Vagina (tissue), 2 donors: ENCODE measurements at regions not wholly inside any gene's neighbourhood (a gene's known extent, or its start where the extent isn't known, plus 50 kb on each side); places are given as distances from the start of the nearest gene placed in this dataset.

ENCODE experiments used
- DNase-seq, 2 donors: peaks; one replicate each; pipeline ENCODE4 v3.0.0-alpha.2; 2017; ENCODE audit errors: extremely low spot score in 2 of 2
- H3K27ac ChIP-seq: fragments of 200-600 bp; sonication (generic); one replicate; pipeline ENCODE4 v1.5.1; 2019
- H3K27me3 ChIP-seq: fragments of 200-600 bp; sonication (generic); one replicate; pipeline ENCODE4 v1.5.1; 2019
- H3K36me3 ChIP-seq, 2 donors: fragments of 200-600 bp; sonication (generic); one replicate each; pipeline ENCODE4 v1.5.1; 2017 to 2019
- H3K4me1 ChIP-seq: fragments of 200-600 bp; sonication (generic); one replicate; pipeline ENCODE4 v1.5.1; 2019
- H3K4me3 ChIP-seq, 2 donors: fragments of 200-600 bp; sonication (generic); 1 replicate in 1 of 2; 2 replicates in 1 of 2; pipeline ENCODE4 v1.5.1; 2016 to 2019
- H3K9me3 ChIP-seq: fragments of 200-600 bp; sonication (generic); one replicate; pipeline ENCODE4 v1.5.1; 2019
- POLR2A ChIP-seq, 2 donors: fragments of 450-650 bp; IDR thresholded peaks; one replicate each; pipeline ENCODE4 v1.6.1; 2017; ENCODE audit warnings: antibody characterized with exemption in 2 of 2, mild to moderate bottlenecking in 2 of 2, moderate library complexity in 2 of 2
- POLR2AphosphoS5 ChIP-seq, 2 donors: sonication (generic); formaldehyde crosslinking; IDR thresholded peaks; one replicate each; pipeline ENCODE4 v1.9.0; 2017; ENCODE audit warnings: antibody characterized with exemption in 2 of 2, mild to moderate bottlenecking in 2 of 2, low read depth in 1 of 2; ENCODE audit not compliant: insufficient read depth in 1 of 2
- intact Hi-C: fragments of 100-400 bp; cut with DNase I; formaldehyde crosslinking; loops from one replicate; pipeline ENCODE4 v1.15.1; 2023
- TF ChIP-seq, protein P1 (sequence below), 3 experiments: fragments of 450-650 bp in 2 of 3; fragments of 200-600 bp in 1 of 3; sonication (generic) in 1 of 3; IDR thresholded peaks; one replicate each; pipeline ENCODE4 v1.5.1; 2017 to 2019; ENCODE audit warnings: antibody characterized with exemption in 3 of 3, mild to moderate bottlenecking in 2 of 3, moderate library complexity in 2 of 3

DNA sequence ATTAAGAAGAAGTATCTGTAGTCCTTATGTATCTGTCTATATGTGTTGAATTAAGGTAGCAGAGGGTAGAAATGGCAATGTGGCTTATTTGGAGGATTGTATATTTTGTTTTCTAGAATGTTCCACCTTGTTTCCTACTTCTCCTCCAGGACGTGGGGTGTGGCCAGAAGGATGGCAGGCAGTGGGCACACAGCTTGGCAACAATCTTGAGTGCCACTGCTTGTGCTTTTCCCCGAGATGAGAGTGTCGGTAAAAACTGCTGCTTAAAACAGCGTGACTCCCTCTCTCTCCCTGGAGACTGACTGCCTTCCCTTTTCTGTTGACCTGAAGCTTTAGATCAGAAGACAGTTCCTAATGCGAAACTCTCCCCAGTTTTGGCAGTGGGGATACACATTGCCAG lies 61.2 kb downstream of the FAT3 start:
- intact Hi-C loops, result no loop called here
- no peaks in the 10 kb centered on the region for H3K9me3 ChIP-seq
- H3K4me1 ChIP-seq, result no peaks in the 10 kb centered on the region
- no peak overlapping the region for H3K27ac ChIP-seq
- H3K27me3 ChIP-seq, result no peaks in the 10 kb centered on the region
- no peaks in the 10 kb centered on the region for H3K36me3 ChIP-seq
- no peak for DNase-seq
- H3K4me3 ChIP-seq, result no peak overlapping the region
- TF ChIP-seq POLR2AphosphoS5 (IDR thresholded peaks at IDR 0.05; ENCODE audit: insufficient read depth in 1 of 2, low read depth in 1 of 2), result no peak

GRCh38 chr11:92286709-92287108 lies 62.1 kb downstream of the FAT3 start:
- no peaks in the 10 kb centered on the region for H3K9me3 ChIP-seq
- H3K4me3 ChIP-seq, result no peak overlapping the region
- H3K4me1 ChIP-seq, result no peaks in the 10 kb centered on the region
- no peaks in the 10 kb centered on the region for H3K27me3 ChIP-seq
- no peaks in the 10 kb centered on the region for H3K36me3 ChIP-seq
- no peak overlapping the region for H3K27ac ChIP-seq
- DNase-seq, result no peak
- intact Hi-C loops, result no loop called here
- TF ChIP-seq POLR2A (IDR thresholded peaks at IDR 0.05) (no peak), POLR2AphosphoS5 (IDR thresholded peaks at IDR 0.05; ENCODE audit: insufficient read depth in 1 of 2, low read depth in 1 of 2) (no peak)
- TF ChIP-seq, protein P1, sequence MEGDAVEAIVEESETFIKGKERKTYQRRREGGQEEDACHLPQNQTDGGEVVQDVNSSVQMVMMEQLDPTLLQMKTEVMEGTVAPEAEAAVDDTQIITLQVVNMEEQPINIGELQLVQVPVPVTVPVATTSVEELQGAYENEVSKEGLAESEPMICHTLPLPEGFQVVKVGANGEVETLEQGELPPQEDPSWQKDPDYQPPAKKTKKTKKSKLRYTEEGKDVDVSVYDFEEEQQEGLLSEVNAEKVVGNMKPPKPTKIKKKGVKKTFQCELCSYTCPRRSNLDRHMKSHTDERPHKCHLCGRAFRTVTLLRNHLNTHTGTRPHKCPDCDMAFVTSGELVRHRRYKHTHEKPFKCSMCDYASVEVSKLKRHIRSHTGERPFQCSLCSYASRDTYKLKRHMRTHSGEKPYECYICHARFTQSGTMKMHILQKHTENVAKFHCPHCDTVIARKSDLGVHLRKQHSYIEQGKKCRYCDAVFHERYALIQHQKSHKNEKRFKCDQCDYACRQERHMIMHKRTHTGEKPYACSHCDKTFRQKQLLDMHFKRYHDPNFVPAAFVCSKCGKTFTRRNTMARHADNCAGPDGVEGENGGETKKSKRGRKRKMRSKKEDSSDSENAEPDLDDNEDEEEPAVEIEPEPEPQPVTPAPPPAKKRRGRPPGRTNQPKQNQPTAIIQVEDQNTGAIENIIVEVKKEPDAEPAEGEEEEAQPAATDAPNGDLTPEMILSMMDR (IDR thresholded peaks at IDR 0.05), result no peak

GRCh38 chr11:92295175-92296137 lies 70.8 kb downstream of the FAT3 start:
- intact Hi-C loops, result no loop called here
- no peaks in the 10 kb centered on the region for H3K27me3 ChIP-seq
- no peaks in the 10 kb centered on the region for H3K9me3 ChIP-seq
- DNase-seq, result no peak
- H3K36me3 ChIP-seq, result no peaks in the 10 kb centered on the region
- peaks cover 12% of the 10 kb centered on the region for H3K4me1 ChIP-seq
- no peak overlapping the region for H3K4me3 ChIP-seq
- TF ChIP-seq POLR2AphosphoS5 (IDR thresholded peaks at IDR 0.05; ENCODE audit: insufficient read depth in 1 of 2, low read depth in 1 of 2), result no peak
- no peak for TF ChIP-seq POLR2A (IDR thresholded peaks at IDR 0.05)
- TF ChIP-seq, protein P1 (IDR thresholded peaks at IDR 0.05), result no peak
- H3K27ac ChIP-seq, result no peak overlapping the region

DNA sequence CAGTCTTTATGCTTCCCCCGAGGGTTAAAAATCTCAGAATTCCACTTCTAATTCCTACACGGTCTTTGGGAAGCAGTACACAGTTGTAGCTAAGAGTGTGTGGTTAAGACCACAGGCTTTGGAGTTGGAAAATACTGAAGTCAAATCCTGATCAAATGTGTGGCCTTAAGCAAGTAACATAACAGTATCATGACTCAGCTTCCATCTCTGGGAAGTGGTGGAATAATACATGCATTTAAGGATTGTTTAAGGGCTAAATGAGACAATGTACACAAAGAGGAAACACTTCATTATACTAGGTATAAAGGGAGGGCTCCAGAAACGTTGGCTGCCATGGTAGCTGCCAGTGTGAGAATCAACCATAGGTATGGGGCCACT lies 71.5 kb downstream of the FAT3 start:
- H3K4me1 ChIP-seq, result peaks cover 12% of the 10 kb centered on the region
- no peaks in the 10 kb centered on the region for H3K36me3 ChIP-seq
- H3K27ac ChIP-seq, result no peak overlapping the region
- intact Hi-C loops, result no loop called here
- no peaks in the 10 kb centered on the region for H3K9me3 ChIP-seq
- no peaks in the 10 kb centered on the region for H3K27me3 ChIP-seq
- TF ChIP-seq POLR2AphosphoS5 (IDR thresholded peaks at IDR 0.05; ENCODE audit: insufficient read depth in 1 of 2, low read depth in 1 of 2) (no peak), POLR2A (IDR thresholded peaks at IDR 0.05) (no peak)
- TF ChIP-seq, protein P1 (IDR thresholded peaks at IDR 0.05), result no peak
- no peak overlapping the region for H3K4me3 ChIP-seq
- DNase-seq, result no peak

DNA sequence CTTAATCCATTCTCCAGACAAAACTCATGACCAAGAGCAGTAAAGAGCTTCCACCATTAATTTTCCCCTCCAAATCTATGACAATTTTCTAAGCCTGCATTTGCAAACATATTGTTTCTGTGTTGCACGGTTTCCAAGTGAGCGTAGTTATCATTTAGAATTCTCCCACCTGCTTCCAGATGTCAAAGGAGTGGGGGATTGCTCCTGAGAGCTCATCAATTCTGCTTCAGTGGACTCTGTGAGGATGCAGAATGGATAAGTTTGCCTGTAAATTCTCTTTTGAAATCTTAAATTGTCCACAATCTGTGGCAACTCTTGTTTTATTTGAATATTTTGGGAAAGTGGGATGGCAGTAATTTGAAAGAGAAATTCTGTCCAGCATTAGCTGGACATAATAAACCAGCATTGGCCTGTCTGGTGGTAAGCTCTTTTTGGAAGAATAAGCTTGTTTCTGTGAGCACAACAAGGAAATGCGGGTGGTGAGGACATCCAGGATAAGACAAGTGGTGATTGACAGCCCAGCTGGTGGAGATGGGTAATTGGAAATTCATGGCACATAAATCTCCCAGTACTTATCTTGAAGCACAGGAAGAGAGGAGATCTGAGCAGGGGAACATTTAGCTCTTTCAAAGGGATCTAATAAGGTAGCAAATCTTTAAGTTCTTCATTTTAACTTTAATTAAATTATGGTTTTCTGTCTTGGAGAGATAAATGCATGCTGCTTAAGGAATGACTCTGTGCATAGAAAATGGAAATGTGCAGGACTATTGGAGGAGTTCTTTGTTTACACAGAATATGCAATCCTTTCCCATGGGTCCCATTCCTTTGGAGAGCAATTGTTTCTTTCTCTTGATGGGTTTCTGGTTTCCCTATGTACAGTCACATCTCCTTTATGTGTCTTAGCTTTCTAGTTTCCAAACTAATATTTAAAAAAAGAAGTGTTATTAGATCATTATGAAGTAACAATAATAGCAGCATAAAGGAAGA lies 73.2 kb downstream of the FAT3 start:
- no peaks in the 10 kb centered on the region for H3K36me3 ChIP-seq
- no peaks in the 10 kb centered on the region for H3K27me3 ChIP-seq
- H3K4me1 ChIP-seq, result peaks cover 12% of the 10 kb centered on the region
- DNase-seq, result no peak
- H3K4me3 ChIP-seq, result no peak overlapping the region
- H3K9me3 ChIP-seq, result no peaks in the 10 kb centered on the region
- TF ChIP-seq, protein P1 (IDR thresholded peaks at IDR 0.05), result no peak
- no peak for TF ChIP-seq POLR2AphosphoS5 (IDR thresholded peaks at IDR 0.05; ENCODE audit: insufficient read depth in 1 of 2, low read depth in 1 of 2)
- TF ChIP-seq POLR2A (IDR thresholded peaks at IDR 0.05), result no peak
- no peak overlapping the region for H3K27ac ChIP-seq
- intact Hi-C loops, result no loop called here
